ENCODE measurements at regions not wholly inside any gene's neighbourhood (a gene's known extent, or its start where the extent isn't known, plus 50 kb on each side); places are given as distances from the start of the nearest gene placed in this dataset.

DNA sequence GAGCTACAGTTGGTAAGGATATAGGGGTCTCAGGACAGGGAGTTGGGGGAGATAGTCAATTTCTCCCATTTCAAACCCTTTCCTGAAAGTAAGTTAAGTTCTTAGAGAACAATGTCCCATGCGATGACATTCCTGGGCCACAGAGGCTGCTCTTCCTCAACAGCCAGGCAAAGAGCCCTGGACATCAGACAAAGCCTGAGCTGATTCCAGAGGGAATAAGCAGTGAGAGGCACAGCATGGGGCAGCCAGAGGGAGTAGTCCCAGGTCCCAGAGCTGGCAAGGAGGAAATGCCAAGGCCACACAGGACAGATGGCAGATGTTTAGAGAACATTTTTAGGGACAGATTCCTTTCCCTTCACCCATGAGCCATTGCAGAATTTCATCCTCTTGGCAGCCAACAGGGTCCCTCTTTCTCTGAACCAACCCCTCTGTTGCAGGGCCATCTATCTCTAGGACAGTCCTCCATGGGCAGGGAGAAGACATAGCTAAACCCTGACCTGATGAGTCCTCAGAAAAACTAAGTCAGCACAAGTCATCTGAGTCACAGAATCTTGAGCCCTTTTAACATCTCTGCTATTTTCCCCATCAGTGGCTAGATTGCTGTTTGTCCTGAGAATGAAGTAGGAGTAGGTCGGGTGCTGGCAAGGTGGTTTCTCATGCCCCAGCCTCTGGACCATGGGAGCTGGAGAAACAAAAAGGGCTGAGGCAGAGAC is 60.3 kb upstream of the CALM2 start:
- no peak for DNase-seq (ENCODE audit: low read depth, low spot score)

DNA sequence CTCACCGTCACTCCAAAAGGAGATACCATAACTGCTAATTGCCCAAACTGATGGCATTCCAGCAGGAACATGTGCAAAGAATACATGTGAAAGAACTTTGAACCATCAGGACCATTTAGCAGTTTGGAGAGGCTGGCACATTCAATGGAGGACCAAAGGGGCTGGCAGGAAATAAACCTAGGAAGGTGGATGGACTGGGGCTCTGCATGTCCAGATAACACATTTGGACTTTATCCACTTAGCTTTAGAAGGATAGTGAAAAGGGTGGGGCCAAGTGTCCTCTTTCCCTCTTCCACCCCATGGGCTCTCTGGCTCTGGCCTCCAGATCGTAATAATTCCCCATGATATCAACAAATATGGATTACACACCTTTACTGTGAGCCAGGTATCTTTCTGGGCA is 58.8 kb upstream of the CALM2 start:
- DNase-seq (ENCODE audit: low read depth, low spot score): no peak

DNA sequence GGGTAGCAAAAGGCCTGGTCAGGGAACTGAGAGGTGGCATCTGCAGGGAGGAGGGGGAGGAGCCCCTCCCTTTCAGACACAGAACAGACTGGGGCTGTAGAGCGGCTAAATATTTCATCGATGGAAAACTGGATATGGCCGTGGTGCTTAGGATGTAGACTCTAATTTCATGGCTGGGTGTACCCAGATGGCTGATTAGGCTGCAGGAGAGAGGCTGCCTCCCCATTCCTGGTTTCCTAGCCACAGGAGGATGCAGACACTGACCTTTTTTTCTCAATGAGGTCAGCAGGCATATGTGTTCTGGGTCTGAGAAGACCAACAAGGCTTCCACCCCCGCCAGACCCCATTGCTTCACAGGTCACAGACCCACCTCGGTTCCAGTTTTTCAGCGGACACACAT is 58.1 kb upstream of the CALM2 start:
- DNase-seq (ENCODE audit: low read depth, low spot score): no peak

DNA sequence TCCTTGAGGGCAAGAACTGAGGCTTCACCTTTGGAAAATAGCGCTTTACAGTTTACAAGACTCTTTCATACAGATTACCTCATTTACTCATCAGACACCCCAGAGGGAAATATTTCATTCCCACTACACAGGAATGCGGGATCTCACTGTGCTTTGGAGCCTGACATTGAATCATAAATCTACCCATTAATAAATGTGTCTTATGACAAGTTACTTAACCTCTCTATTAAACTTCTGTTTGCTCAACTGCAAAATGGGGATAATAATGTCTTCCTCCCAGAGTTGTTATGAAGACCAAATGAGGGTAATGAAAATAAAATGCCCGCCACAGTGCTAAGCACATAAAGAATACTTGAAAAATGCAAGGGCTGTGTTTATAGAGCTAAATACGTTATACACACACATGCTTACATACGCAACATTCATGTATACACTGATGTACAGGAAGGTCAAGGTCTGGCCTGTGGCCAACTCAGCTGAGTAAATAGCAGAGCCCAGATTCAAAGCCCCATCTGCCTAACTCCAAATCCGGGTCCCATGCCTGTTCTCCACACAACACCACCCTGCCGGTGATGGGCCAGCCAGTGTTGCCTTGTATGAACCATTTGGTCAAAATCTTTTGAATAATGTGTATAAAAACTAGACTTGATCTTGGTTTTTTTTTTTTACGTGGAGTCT is 56.6 kb upstream of the CALM2 start:
- no peak for DNase-seq (ENCODE audit: low read depth, low spot score)

DNA sequence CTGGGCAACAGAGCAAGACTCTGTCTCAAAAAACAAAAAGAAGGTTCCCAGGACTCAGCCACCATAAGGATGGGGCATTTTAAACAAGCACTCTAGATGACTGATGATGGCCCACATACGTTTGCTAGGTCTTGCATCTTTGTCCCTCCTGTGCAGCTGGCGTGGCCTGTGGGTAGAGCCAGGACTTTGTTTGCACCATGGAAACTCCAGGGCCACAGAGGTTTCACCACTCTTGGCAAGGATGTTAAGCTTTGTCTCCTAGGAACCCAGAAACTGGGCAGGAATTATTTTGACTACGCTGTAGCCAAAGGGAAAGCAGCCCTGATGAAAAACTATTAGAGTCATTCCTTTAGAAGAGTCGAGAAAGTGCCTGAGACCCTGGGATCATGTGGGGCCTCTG is 54.1 kb upstream of the CALM2 start:
- DNase-seq (ENCODE audit: low read depth, low spot score): no peak

DNA sequence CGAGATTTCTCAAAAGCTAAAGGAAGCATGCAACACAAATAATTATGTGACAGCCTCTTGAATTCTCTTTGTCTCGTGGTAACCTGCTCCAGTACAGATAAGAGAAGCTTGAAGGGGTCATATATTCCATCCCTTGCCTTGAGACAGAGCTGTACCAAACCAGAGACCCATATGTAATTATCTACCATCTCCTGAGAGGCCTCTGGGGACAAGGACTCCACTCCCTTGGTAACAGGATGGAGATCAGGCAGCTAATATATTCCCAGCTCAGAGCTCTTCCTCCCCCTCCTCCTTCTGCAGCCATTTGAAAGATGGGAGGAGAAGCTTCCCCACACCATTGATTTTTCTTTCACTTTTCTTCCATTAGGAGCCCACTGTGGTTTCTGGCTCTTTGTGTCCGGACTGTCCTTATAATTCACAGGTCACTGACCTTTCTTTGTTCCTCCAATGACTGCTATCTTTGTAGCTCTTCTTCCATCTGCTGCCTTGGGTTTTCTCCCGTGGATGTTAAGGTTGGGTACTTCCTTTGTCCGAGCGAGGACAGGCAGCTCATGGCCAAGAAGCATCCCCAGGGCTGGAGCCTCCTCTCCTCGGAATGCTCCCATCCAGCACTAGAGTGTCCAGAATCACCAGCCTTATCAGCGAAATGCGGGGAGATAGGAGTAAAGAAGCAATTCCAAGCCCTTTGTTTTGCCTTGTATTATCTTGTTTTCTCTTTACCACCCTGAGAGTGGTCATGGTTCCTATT is 51.4 kb upstream of the CALM2 start:
- DNase-seq (ENCODE audit: low read depth, low spot score): no peak

DNA sequence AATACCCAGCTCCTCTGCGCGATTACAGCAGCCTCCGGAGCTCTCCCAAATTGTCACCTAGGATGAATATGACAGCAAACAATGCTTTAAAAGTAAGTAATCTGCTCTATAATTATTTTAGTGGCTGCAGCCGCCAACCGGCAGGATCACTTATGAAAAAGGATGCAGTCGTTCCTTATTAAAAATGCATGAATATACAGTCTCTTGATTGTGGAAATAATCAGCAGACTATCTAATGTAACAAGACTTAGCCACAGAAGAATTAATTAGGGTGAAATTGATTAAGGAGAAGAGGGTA is 50.6 kb upstream of the CALM2 start:
- no peak for DNase-seq (ENCODE audit: low read depth, low spot score)

DNA sequence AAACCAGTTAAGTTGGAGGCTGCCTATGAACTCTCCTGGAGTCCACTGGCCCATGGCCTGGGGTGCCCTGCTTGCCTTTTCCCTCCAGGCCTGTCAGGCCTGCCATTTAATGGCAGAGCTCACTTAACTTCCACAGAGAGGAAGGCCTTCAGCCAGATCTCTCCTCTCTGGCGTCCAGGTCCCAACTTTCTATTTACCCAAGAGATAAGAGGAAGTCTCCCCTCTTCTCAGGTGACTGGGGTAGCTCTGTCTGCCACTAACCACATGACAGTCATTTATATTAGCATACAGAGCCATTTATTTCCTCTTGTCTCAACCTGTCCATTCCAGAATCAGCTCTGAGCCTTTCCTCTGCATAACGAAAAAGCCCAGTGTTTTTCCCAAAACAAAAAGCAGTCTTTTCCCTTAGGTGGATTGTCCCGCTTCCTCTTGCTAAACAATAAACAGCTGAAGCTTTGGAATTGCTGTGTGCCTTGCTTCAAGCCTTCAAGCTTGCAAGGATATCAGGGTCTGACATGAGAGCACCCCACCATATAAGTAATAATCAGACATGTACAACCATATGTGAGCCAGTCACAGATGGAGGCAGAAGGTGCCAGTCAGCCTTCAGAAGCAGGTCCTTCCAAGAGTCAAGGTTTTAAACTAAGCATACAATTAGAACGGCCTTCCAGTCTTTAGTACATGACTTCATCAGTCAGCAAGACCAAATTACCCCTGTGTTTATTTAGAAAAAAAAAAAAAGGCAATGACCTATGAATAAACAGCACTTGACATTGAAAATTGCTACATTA is 50.0 kb upstream of the CALM2 start:
- peak; percentile 63 for DNase-seq (ENCODE audit: low read depth, low spot score)
